Pons (tissue), 1 donor: ENCODE measurements at regions not wholly inside any gene's neighbourhood (a gene's known extent, or its start where the extent isn't known, plus 50 kb on each side); places are given as distances from the start of the nearest gene placed in this dataset.

Experiments used
- DNase-seq: peaks from one replicate; pipeline ENCODE4 v3.0.0-alpha.2; 2016; ENCODE audit warnings: low spot score

DNA sequence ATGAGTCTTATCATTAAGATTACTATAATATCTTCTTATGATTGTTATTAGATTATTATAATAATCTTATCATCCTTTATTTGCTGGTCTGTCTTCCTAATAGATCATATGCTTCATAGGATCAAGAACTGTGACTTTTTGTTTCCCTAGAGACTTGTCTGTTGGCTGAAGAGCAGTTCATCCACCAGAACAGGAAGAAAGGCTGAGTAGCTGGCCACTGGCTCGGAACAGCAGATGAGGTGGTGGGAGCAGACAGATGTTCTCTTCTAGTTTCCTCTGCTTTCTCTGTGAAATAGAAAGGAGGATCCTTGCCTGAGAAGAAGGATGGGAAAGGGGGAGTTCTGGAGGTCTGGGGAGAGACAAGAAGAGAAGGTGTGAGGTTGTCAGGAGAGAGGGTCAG is 120.0 kb downstream of the CCNA1 start:
- no peak for DNase-seq

- no peak for DNase-seq
Observed at GRCh38 chr13:36553491-36553890, 120.3 kb upstream of the SERTM1 start.

GRCh38 chr13:36555151-36555986 is 118.5 kb upstream of the SERTM1 start:
- no peak for DNase-seq

- no peak for DNase-seq
Observed at GRCh38 chr13:36559375-36559774, 114.4 kb upstream of the SERTM1 start.

DNA sequence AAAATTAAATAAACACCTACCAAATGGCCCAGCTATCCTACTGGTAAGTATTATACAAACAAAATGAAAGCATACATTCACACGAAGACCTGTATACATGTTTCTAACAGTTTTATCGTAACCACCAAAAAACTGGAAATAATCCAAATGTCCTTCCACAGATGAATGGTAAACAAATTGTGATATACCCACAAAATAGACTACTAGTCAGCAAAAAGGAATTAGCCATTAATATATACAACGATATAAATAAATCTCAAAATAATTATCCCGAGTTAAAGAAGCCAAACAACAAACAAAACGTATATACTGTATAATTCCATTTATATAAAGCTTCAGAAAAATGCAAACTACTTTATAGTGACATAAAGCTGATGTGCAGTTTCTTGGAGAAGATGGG is 106.3 kb upstream of the SERTM1 start:
- no peak for DNase-seq

DNA sequence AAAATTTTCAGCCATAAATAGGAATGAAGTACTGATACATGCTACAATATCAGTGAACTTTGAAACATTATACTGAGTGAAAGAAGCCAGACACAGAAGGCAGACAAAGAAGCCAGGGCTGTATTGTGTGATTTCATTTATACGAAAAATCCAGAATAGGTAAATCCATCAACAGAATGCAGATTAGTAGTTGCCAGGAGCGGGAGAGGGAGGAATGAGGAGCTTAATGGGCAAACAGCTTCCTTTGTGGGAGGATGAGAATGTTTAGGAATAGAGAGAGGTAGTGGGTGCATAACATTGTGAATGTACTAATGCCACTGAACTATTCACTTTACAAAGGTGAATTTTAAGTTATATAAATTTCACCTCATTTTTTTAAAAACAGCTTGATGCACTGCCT is 103.3 kb upstream of the SERTM1 start:
- no peak for DNase-seq

GRCh38 chr13:36571444-36571843 is 102.4 kb upstream of the SERTM1 start:
- no peak for DNase-seq

- DNase-seq = no peak
Observed at GRCh38 chr13:36582977-36583376, 90.8 kb upstream of the SERTM1 start.

- DNase-seq = no peak
Observed at GRCh38 chr13:36599641-36600040, 74.2 kb upstream of the SERTM1 start.

DNA sequence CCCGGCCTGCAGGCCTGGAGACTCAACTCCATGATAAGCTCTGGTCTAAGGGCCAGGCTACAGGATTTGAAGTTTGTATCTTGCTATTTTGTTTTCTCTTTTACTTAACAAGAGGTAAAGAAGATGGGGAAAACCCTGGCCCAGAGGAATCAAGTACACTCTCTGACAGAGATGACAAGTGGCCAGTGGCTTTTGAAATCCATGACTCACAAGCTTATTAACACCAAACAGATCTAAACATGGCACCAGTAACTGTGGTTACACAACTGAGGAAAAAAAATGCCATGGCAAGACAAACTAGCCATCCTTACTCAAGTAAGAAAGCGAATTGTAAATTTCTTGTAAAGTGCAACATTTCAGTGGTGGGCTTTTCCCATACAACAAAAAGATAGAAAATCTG is 72.6 kb upstream of the SERTM1 start:
- DNase-seq = no peak

GRCh38 chr13:36606060-36606459 is 67.8 kb upstream of the SERTM1 start:
- no peak for DNase-seq

GRCh38 chr13:36608474-36608873 is 65.3 kb upstream of the SERTM1 start:
- no peak for DNase-seq

DNA sequence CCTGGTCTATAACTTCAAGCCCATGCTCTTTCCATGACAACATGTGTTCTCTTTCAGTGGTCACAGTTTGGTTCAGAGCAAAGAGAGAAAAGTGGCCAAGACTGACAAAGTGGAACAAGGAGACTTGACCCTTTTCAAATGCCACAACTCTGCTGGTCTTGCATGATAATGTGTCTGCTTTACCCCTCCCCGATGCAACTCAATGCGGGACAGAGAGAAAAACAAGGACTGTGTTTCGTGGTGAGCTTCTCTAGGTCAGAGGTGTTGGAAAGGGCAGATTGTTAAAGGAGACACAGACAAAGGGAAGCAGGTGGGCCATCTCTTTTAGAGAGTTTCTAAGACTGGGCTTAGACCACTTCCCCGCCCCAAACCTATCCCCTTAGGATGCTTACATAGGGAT is 61.6 kb upstream of the SERTM1 start:
- no peak for DNase-seq

DNA sequence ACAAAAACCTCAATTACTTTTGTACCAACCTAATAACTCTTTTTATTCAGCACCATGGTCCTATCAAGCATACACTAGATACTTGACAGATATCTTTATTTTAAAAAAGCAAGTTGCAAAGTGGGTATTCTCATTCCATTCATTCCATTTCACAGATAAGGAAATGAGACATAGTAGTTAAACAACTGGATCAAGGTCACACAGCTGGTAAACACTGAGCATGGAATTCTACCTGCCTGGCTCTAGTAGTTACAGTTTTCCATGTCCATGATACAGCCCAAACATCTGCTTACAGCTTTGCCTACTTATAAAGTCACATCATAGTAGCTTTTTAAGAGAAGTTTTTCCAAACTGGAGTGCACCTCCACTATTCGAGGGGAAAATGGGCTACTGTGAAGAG is 57.1 kb upstream of the SERTM1 start:
- DNase-seq = no peak

DNA sequence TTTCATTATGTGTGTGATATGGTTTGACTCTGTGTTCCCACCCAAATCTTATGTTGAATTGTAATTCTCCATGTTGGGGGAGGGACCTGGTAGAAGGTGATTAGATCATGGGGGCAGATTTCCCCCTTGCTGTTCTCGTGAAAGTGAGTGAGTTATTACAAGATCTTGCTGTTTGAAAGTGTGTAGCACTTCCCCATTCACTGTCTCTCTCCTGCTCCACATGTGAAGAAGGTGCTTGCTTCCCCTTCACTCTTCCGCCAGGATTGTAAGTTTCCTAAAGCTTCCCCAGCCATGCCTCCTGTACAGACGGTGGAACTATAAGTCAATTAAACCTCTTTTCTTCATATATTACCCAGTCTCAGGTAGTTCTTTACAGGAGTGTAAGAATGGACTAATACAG is 54.3 kb upstream of the SERTM1 start:
- no peak for DNase-seq
